ENCODE measurements at regions not wholly inside any gene's neighbourhood (a gene's known extent, or its start where the extent isn't known, plus 50 kb on each side); places are given as distances from the start of the nearest gene placed in this dataset.
A peak's percentile ranks its signal among the peaks of the same experiment; 100 is the strongest.

GRCh38 chr12:18165422-18165871 lies 75.5 kb upstream of the RERGL start:
- no peaks in the 10 kb centered on the region for H3K4me1 ChIP-seq (ENCODE audit: insufficient read depth, low read length)
- no peaks in the 10 kb centered on the region for H3K36me3 ChIP-seq (ENCODE audit: insufficient read depth, low read length)
- no peak overlapping the region for H3K27ac ChIP-seq (ENCODE audit: low read length)
- no peak for TF ChIP-seq CTCF (IDR thresholded peaks at IDR 0.05; ENCODE audit: borderline replicate concordance, extremely low read depth, low read length, poor library complexity, severe bottlenecking)
- TF ChIP-seq EZH2 (IDR thresholded peaks at IDR 0.05; ENCODE audit: borderline replicate concordance, low read depth, low read length, severe bottlenecking) = no peak
- no peak overlapping the region for H3K4me3 ChIP-seq (ENCODE audit: low read depth in 1 of 2, low read length in 2 of 2)
- H3K9me3 ChIP-seq (ENCODE audit: insufficient read depth, low read length, severe bottlenecking) = no peaks in the 10 kb centered on the region
- H3K9ac ChIP-seq (ENCODE audit: low read depth, low read length) = no peak overlapping the region
- no peak for ATAC-seq (ENCODE audit: insufficient read depth, low read depth)
- no peak for DNase-seq
- no peak overlapping the region for H3K4me2 ChIP-seq (ENCODE audit: insufficient read depth, low read length)
- no peaks in the 10 kb centered on the region for H3K79me2 ChIP-seq (ENCODE audit: insufficient read depth, low read length)
- no peaks in the 10 kb centered on the region for H3K27me3 ChIP-seq (ENCODE audit: insufficient read depth, low read length, poor library complexity)
- no peak overlapping the region for H2AFZ ChIP-seq (ENCODE audit: low read depth, low read length)
- no peaks in the 10 kb centered on the region for H4K20me1 ChIP-seq (ENCODE audit: insufficient read depth, low read length)

GRCh38 chr12:18160901-18161300 lies 70.9 kb upstream of the RERGL start:
- H3K4me3 ChIP-seq (ENCODE audit: low read depth in 1 of 2, low read length in 2 of 2) = no peak overlapping the region
- no peaks in the 10 kb centered on the region for H3K27me3 ChIP-seq (ENCODE audit: insufficient read depth, low read length, poor library complexity)
- no peak overlapping the region for H3K4me2 ChIP-seq (ENCODE audit: insufficient read depth, low read length)
- no peaks in the 10 kb centered on the region for H3K4me1 ChIP-seq (ENCODE audit: insufficient read depth, low read length)
- H3K36me3 ChIP-seq (ENCODE audit: insufficient read depth, low read length) = no peaks in the 10 kb centered on the region
- H4K20me1 ChIP-seq (ENCODE audit: insufficient read depth, low read length) = no peaks in the 10 kb centered on the region
- no peak overlapping the region for H2AFZ ChIP-seq (ENCODE audit: low read depth, low read length)
- no peaks in the 10 kb centered on the region for H3K9me3 ChIP-seq (ENCODE audit: insufficient read depth, low read length, severe bottlenecking)
- no peak for TF ChIP-seq EZH2 (IDR thresholded peaks at IDR 0.05; ENCODE audit: borderline replicate concordance, low read depth, low read length, severe bottlenecking)
- H3K9ac ChIP-seq (ENCODE audit: low read depth, low read length) = no peak overlapping the region
- no peak for DNase-seq
- H3K27ac ChIP-seq (ENCODE audit: low read length) = no peak overlapping the region
- no peaks in the 10 kb centered on the region for H3K79me2 ChIP-seq (ENCODE audit: insufficient read depth, low read length)
- no peak for ATAC-seq (ENCODE audit: insufficient read depth, low read depth)

- Histone ChIP-seq H4K20me1 (ENCODE audit: insufficient read depth, low read length) (no peaks in the 10 kb centered on the region), H2AFZ (ENCODE audit: low read depth, low read length) (no peak overlapping the region), H3K4me1 (ENCODE audit: insufficient read depth, low read length) (no peaks in the 10 kb centered on the region), H3K79me2 (ENCODE audit: insufficient read depth, low read length) (no peaks in the 10 kb centered on the region), H3K27me3 (ENCODE audit: insufficient read depth, low read length, poor library complexity) (no peaks in the 10 kb centered on the region), H3K4me3 (ENCODE audit: low read depth in 1 of 2, low read length in 2 of 2) (no peak overlapping the region), H3K9me3 (ENCODE audit: insufficient read depth, low read length, severe bottlenecking) (no peaks in the 10 kb centered on the region), H3K9ac (ENCODE audit: low read depth, low read length) (no peak overlapping the region), H3K27ac (ENCODE audit: low read length) (no peak overlapping the region), H3K4me2 (ENCODE audit: insufficient read depth, low read length) (no peak overlapping the region), H3K36me3 (ENCODE audit: insufficient read depth, low read length) (no peaks in the 10 kb centered on the region)
- TF ChIP-seq EZH2 (IDR thresholded peaks at IDR 0.05; ENCODE audit: borderline replicate concordance, low read depth, low read length, severe bottlenecking) (no peak), CTCF (IDR thresholded peaks at IDR 0.05; ENCODE audit: borderline replicate concordance, extremely low read depth, low read length, poor library complexity, severe bottlenecking) (peak; percentile 89)
- DNase-seq (peak; percentile 24), ATAC-seq (ENCODE audit: insufficient read depth, low read depth) (peak; percentile 79)
These were observed 69.0 kb upstream of the RERGL start for GRCh38 chr12:18158774-18159557.

GRCh38 chr12:18153826-18154225 lies 63.8 kb upstream of the RERGL start:
- H3K36me3 ChIP-seq (ENCODE audit: insufficient read depth, low read length) = no peaks in the 10 kb centered on the region
- ATAC-seq (ENCODE audit: insufficient read depth, low read depth) = no peak
- H3K27me3 ChIP-seq (ENCODE audit: insufficient read depth, low read length, poor library complexity) = no peaks in the 10 kb centered on the region
- no peak for DNase-seq
- H3K9me3 ChIP-seq (ENCODE audit: insufficient read depth, low read length, severe bottlenecking) = no peaks in the 10 kb centered on the region
- H2AFZ ChIP-seq (ENCODE audit: low read depth, low read length) = no peak overlapping the region
- H3K4me1 ChIP-seq (ENCODE audit: insufficient read depth, low read length) = no peaks in the 10 kb centered on the region
- no peaks in the 10 kb centered on the region for H4K20me1 ChIP-seq (ENCODE audit: insufficient read depth, low read length)
- H3K4me3 ChIP-seq (ENCODE audit: low read depth in 1 of 2, low read length in 2 of 2) = no peak overlapping the region
- H3K27ac ChIP-seq (ENCODE audit: low read length) = no peak overlapping the region
- H3K9ac ChIP-seq (ENCODE audit: low read depth, low read length) = no peak overlapping the region
- H3K79me2 ChIP-seq (ENCODE audit: insufficient read depth, low read length) = no peaks in the 10 kb centered on the region
- TF ChIP-seq EZH2 (IDR thresholded peaks at IDR 0.05; ENCODE audit: borderline replicate concordance, low read depth, low read length, severe bottlenecking) (no peak), CTCF (IDR thresholded peaks at IDR 0.05; ENCODE audit: borderline replicate concordance, extremely low read depth, low read length, poor library complexity, severe bottlenecking) (no peak)
- H3K4me2 ChIP-seq (ENCODE audit: insufficient read depth, low read length) = no peak overlapping the region
